ENCODE measurements at regions not wholly inside any gene's neighbourhood (a gene's known extent, or its start where the extent isn't known, plus 50 kb on each side); places are given as distances from the start of the nearest gene placed in this dataset.
A peak's percentile ranks its signal among the peaks of the same experiment; 100 is the strongest.

DNA sequence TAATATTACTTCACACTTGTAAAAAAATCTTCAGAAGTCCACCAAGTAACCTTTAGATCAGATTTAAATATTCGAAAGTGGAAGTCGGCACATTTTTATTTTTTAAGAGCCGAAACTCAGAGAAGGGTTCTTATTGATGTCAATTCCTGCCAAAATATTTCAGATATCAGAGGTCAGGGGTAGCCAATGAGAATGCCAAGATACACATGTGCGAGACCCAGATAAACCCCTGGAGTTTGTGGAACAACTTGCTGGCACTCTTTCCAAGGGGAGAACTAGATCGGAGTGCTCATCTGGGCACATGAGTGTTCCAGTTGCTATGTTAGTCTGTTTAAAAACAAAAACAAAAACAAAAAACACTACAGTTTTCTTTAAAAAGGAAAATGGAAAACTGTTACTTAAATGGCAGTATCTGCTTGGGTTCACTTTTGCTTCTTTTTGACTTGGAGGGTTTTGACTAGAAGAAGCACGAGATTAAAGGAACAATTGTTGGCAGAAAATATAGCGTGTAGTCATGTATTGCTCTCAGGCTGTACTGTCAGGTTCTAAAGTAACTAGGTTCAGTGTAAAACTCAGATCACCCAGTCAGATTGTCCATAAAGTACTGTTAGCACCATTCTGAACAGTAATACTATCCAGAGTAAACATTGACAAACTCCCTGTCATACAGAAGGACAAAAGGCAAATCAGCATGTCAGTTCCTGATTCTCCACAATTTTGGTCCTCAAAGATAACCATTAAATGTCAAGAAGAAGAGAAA is 188.0 kb upstream of the PACRGL start:
- ChIA-PET POLR2A (no interaction called here), CTCF (interaction anchor here (1.2 to 3.6 kb wide), 3 partner anchors 12 to 90 kb away, joined by 3 to 10 read pairs (median 4); no protein-coding TSS in a partner anchor)
- Histone ChIP-seq H4K20me1 (replicated peaks; ENCODE audit: control insufficient read depth, extremely low read depth, insufficient read depth, low read length) (no peaks in the 10 kb centered on the region), H3K4me1 (ENCODE audit: control insufficient read depth, extremely low read depth, insufficient read depth, low read length) (peaks cover 13% of the 10 kb centered on the region), H3K27me3 (ENCODE audit: control insufficient read depth in 2 of 2, insufficient read depth in 2 of 2, low read length in 2 of 2) (no peaks in the 10 kb centered on the region), H3K4me2 (ENCODE audit: insufficient read depth, low read length) (peak overlapping the region; percentile 90), H3K9me1 (replicated peaks; ENCODE audit: control insufficient read depth, extremely low read depth, insufficient read depth, low read length) (no peaks in the 10 kb centered on the region), H3K4me3 (replicated peaks in 1 of 3; ENCODE audit: insufficient read depth in 1 of 3, low read depth in 1 of 3, low read length in 3 of 3) (peak overlapping the region in 1 of 3 experiments; percentile 32), H3K27ac (ENCODE audit: insufficient read depth, low read depth, low read length) (peak overlapping the region; percentile 40), H2AFZ (ENCODE audit: low read depth, low read length) (peak overlapping the region; percentile 82), H3K36me3 (ENCODE audit: control insufficient read depth in 2 of 2, extremely low read depth in 1 of 2, insufficient read depth in 2 of 2, low read length in 2 of 2) (no peaks in the 10 kb centered on the region), H3K9me3 (replicated peaks; ENCODE audit: control insufficient read depth, insufficient read depth, low read length) (no peaks in the 10 kb centered on the region), H3K79me2 (ENCODE audit: control insufficient read depth, insufficient read depth, low read length) (no peaks in the 10 kb centered on the region), H3K9ac (replicated peaks; ENCODE audit: extremely low read depth, insufficient read depth, low read length) (peak overlapping the region; percentile 19)
- peak; percentile 95 for DNase-seq (ENCODE audit: low read depth, low spot score)
- intact Hi-C loops (cut with micrococcal nuclease) = no loop called here
- BruUV-seq (replicated peaks) = no TSS peak
- peak; percentile 78 for FAIRE-seq
- no peak for TF ChIP-seq POLR2A (IDR thresholded peaks at IDR 0.05; ENCODE audit: low read depth, low read length)
- TF ChIP-seq GATA2 (IDR thresholded peaks at IDR 0.05; ENCODE audit: insufficient read depth, insufficient read length, low read depth, low read length) = peak; percentile 51
- dilution Hi-C loops (cut with MboI; ENCODE audit: extremely low pct_ligation_motif_present, low sequenced_read_pairs) = no loop called here

DNA sequence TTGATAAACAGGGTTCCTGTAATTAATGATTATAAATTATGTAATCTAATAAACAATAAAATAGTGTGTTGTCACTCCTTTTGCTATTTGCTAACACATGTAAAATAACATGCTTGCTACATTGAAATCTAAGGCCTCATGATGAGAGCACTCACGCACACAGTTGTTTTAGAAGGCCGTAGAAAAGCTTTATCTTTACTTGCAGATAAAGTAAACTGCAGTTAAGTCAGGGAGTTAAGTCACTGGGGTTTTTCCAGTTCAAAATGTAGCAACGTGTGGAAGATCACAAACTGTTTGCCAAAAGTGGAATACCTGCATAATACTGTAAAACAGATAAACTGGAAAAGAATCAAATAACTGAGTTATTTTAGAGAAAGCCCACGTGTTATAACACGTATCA is 187.3 kb upstream of the PACRGL start:
- no peak overlapping the region for H3K4me3 ChIP-seq (replicated peaks in 1 of 3; ENCODE audit: insufficient read depth in 1 of 3, low read depth in 1 of 3, low read length in 3 of 3)
- FAIRE-seq (no peak), DNase-seq (ENCODE audit: low read depth, low spot score) (peak; percentile 22)
- no TSS peak for BruUV-seq (replicated peaks)
- TF ChIP-seq POLR2A (IDR thresholded peaks at IDR 0.05; ENCODE audit: low read depth, low read length) (no peak), FOS (IDR thresholded peaks at IDR 0.05; ENCODE audit: borderline replicate concordance, insufficient read depth, low read length) (no peak), MYC (IDR thresholded peaks at IDR 0.05; ENCODE audit: low read depth, low read length) (no peak), EZH2 (IDR thresholded peaks at IDR 0.05; ENCODE audit: borderline replicate concordance, low read depth, low read length, severe bottlenecking) (no peak), JUN (IDR thresholded peaks at IDR 0.05; ENCODE audit: borderline replicate concordance, insufficient read depth, insufficient read length, low read depth) (no peak), POLR2AphosphoS5 (IDR thresholded peaks at IDR 0.05; ENCODE audit: insufficient read depth, low read depth, low read length) (no peak), GATA2 (IDR thresholded peaks at IDR 0.05; ENCODE audit: insufficient read depth, insufficient read length, low read depth, low read length) (no peak)
- TF ChIP-seq, protein P1, sequence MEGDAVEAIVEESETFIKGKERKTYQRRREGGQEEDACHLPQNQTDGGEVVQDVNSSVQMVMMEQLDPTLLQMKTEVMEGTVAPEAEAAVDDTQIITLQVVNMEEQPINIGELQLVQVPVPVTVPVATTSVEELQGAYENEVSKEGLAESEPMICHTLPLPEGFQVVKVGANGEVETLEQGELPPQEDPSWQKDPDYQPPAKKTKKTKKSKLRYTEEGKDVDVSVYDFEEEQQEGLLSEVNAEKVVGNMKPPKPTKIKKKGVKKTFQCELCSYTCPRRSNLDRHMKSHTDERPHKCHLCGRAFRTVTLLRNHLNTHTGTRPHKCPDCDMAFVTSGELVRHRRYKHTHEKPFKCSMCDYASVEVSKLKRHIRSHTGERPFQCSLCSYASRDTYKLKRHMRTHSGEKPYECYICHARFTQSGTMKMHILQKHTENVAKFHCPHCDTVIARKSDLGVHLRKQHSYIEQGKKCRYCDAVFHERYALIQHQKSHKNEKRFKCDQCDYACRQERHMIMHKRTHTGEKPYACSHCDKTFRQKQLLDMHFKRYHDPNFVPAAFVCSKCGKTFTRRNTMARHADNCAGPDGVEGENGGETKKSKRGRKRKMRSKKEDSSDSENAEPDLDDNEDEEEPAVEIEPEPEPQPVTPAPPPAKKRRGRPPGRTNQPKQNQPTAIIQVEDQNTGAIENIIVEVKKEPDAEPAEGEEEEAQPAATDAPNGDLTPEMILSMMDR (IDR thresholded peaks at IDR 0.05; ENCODE audit: extremely low read depth in 1 of 2, insufficient read depth in 1 of 2, low read depth in 1 of 2, low read length in 2 of 2) = no peak
- TF ChIP-seq, protein P2, sequence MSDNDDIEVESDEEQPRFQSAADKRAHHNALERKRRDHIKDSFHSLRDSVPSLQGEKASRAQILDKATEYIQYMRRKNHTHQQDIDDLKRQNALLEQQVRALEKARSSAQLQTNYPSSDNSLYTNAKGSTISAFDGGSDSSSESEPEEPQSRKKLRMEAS (IDR thresholded peaks at IDR 0.05; ENCODE audit: insufficient read depth, insufficient read length) = no peak
- H3K9me1 ChIP-seq (replicated peaks; ENCODE audit: control insufficient read depth, extremely low read depth, insufficient read depth, low read length) = no peaks in the 10 kb centered on the region
- intact Hi-C loops (cut with micrococcal nuclease) = no loop called here
- no peaks in the 10 kb centered on the region for H3K9me3 ChIP-seq (replicated peaks; ENCODE audit: control insufficient read depth, insufficient read depth, low read length)
- CTCF ChIA-PET = interaction anchor here (0.9 to 3.6 kb wide), 2 partner anchors 12 to 39 kb away, joined by 3 to 10 read pairs; no protein-coding TSS in a partner anchor
- H3K27ac ChIP-seq (ENCODE audit: insufficient read depth, low read depth, low read length) = no peak overlapping the region
- no peaks in the 10 kb centered on the region for H4K20me1 ChIP-seq (replicated peaks; ENCODE audit: control insufficient read depth, extremely low read depth, insufficient read depth, low read length)
- no peak overlapping the region for H3K4me2 ChIP-seq (ENCODE audit: insufficient read depth, low read length)
- H3K36me3 ChIP-seq (ENCODE audit: control insufficient read depth in 2 of 2, extremely low read depth in 1 of 2, insufficient read depth in 2 of 2, low read length in 2 of 2) = no peaks in the 10 kb centered on the region
- no peaks in the 10 kb centered on the region for H3K79me2 ChIP-seq (ENCODE audit: control insufficient read depth, insufficient read depth, low read length)
- POLR2A ChIA-PET = no interaction called here
- no peak overlapping the region for H3K9ac ChIP-seq (replicated peaks; ENCODE audit: extremely low read depth, insufficient read depth, low read length)
- H3K4me1 ChIP-seq (ENCODE audit: control insufficient read depth, extremely low read depth, insufficient read depth, low read length) = peaks cover 13% of the 10 kb centered on the region
- no peak overlapping the region for H2AFZ ChIP-seq (ENCODE audit: low read depth, low read length)
- dilution Hi-C loops (cut with MboI; ENCODE audit: extremely low pct_ligation_motif_present, low sequenced_read_pairs) = no loop called here
- no peaks in the 10 kb centered on the region for H3K27me3 ChIP-seq (ENCODE audit: control insufficient read depth in 2 of 2, insufficient read depth in 2 of 2, low read length in 2 of 2)

All from endothelial cell of umbilical vein (primary cell).